ENCODE measurements at regions not wholly inside any gene's neighbourhood (a gene's known extent, or its start where the extent isn't known, plus 50 kb on each side); places are given as distances from the start of the nearest gene placed in this dataset.

DNA sequence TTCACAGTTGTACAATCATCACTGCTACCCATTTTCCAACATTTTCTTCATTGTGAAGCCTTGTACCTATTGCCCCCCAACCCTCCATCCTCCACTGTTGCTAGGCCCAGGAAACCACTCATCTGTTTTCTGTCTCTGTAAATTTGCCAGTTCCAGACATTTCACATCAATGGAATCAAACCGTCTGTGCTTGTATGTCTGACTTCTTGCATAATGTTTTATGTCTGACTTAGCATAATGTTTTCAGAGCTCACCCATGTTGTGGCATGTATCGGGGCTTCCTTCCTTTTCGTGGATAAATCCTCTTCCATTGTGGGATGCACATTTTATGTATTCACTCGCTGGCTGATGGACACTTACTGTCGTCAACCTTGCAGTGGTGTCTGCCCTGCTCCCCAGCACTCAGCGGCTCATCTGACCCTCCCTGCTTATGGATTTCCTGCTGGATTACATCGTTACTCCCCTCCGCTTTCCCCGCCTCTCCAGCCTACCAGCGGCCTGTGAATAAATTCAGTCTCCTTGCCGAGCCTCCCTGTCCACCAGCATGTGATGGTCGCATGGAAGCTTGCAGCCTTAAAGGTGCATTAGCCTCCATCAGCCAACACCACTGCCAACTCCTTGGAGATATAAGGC is 727.6 kb upstream of the TMEM132C start:
- no peak for DNase-seq

DNA sequence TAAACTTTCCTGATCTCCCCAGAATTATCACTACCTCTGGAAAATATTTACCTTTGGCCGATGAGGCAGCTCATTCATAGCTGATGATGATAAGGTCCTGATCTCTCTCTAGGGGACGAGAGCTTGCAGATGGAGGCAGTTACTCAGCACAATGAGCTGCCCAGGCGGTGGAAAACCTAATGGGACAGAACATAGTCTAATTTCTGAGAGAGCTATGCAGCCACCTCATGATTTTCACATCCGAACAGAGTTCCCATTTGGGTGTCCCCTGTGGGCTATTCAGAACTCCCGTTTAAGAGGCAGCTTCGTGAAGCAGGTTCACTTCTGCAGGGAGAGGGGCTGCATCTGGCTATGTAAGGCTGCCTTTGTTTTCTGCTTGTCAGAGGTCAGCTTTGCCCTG is 724.6 kb upstream of the TMEM132C start:
- no peak for DNase-seq

DNA sequence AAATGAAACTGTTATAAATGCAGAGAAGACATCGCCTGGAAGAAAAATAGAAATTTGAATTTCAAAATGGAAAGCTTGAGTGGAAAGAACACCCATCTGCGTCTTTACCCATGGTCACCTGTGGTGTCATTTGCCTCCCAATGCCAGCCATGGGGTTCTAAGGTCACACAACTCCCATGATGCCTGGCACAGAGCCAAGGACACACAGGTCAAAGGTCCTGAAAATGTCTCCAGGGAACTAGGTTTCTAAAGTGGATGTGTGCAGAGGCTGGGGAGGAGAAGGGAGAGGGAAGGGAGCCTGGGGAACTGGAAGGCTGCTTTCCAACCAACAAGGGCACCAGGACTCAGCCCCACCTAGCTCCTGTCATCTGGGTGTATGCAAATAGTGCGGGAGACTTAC is 724.0 kb upstream of the TMEM132C start:
- DNase-seq = no peak

DNA sequence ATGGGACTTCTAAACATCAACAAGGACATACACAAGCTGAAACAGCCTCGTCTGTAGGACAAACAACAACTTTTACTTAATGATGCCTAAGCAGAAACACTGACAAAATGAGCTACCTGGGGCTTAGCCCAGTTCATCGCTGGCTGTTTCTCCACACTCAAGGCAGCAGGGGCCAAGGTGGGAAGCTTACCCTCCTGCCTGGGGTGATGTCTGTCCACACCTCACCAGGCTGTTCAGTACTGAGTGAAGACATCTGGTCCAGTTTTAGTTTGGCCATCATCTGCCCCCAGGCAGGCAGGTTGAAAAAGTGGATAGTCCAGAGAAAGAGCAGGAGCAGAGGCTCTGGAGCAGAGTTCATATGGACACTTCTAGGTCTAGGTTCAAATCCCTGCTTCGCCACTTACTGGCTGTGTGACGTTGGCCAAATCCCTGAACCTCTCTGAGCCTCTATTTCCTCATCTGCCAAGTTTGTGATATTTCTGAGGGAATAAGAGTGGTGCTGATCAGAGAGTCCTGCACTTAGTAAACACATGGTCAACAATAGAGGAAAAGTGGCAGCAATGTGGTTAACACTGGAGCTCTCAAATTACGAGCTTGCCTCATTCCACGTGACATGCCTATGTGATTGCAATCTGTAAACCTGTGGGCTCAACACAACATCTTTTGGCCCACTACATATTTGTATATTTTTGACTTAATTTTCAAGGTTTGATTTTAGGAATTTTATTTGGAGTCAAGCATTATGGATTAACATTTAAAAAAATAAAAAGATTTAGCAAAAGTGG is 720.1 kb upstream of the TMEM132C start:
- DNase-seq = no peak

DNA sequence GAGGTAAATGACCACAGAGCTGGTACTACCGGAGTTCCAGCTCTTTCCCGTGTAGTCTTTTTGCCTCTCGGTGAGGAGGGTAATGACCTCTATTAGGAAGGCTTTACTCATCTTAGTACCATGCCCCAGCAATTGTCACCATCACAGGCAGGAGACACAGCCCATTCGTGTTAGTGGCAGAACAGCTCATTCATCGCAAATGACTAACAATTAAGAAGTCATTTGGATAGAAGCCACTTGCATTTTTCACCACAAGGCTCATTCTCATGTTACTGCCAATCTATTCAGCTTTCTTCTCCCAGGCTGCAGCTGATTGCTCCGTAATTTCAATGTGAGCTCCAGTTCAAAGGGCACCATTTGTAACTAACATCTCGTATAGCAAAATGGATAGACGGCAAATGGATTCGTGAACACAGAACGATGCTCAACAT is 718.8 kb upstream of the TMEM132C start:
- DNase-seq = no peak

DNA sequence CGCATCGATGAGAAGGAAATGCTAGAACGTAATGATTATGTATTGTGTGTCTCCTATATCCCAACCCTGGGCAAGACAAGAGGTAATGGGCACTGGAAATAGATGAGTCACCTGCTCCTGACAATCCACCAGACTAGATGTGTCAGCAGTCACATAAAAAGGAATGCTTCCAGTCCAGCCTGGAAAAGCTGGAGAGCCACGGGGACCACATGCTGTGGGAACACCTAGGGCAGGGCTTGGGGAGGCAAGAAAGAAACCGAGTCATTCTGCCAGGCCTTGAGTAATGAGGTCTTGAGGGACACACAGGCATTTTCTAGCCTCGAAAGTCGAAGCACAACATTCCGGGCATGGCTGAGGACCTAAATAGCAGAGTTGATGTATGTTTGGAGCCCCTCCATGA is 716.7 kb upstream of the TMEM132C start:
- DNase-seq = no peak

DNA sequence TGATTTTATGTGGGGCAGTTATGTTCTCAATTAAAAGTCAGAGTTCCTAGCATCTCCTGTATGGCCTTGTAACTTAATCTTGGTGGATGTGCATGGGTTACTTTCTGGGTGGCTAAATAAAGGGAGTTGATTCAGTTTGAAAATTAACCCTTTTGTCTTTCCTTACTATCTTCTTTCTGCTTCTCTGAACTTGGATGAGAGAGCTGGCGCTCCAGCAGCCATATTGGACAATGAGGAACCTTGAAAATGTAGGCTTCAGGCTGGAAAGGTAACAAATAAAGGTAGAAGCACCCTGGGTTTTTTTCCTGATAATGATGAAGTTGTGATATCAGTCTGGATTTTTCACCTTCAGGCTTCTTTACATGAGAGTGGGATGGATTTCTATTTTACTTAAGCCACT is 714.1 kb upstream of the TMEM132C start:
- DNase-seq = no peak

DNA sequence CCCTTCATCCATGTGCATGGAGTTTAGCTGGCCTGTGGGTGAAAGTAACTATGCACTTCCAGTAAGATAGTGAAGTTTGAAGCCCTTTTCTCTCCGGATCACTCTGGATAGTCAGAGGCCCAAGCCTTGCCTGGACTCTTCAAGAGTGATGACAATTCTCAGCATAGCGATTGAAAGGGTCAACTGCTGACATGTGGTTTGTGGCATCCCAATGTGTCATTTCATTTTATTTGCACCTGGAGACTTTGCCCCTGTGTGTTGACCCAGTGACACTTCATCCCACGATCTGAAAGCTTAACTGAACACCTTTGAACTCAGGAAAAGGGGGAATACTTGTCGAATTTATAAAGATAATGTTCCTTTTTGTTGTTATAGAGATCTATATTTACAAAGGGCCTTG is 711.9 kb upstream of the TMEM132C start:
- DNase-seq = no peak

DNA sequence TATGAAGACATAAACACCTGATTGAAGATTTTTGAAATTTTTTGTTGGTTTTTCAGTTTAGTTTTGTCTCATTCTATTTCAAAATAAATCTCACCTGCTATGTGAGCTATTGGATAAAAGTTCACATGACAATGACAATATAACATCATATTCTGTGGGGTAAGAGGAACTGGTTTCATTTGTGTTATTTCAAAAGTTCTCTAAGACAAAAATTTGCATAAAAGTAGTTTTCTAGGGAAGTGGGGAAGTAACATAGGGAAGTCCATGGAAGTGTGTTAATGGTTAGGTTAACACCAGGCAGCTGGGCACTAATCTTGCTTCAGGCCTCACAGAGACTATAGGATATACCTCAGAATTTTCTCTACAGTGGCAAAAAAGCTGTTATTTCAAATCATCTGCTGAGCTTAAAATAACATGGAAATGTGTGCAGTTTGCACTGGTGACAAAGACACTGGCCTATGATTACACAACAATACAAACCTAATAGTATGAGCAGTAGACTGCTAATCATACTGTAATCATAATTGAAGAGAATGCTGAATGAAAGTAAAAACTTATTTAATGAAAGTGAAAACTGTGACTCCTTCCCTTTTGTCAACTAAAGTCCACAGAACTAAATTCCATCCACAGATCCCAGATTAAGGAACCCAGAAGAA is 710.6 kb upstream of the TMEM132C start:
- DNase-seq = no peak

DNA sequence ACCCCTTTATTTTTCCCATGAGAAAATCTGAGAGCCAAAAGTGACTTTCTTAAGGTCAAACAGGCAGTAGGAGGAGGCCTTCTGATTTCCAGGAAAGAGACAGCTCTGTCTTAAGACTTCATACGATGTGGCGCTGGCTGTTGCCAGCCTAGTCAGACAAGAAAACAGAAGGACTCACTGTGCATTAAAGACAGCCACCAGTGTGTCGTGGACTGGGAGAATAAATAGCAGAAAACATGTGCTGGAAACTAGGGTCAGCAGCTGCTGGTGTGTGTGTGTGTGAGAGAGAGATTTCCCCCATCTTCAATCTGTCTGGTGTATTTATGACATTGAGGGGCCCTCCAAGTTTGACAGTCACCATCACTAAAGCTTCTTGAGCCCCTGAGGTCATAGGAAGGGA is 708.6 kb upstream of the TMEM132C start:
- DNase-seq = no peak

DNA sequence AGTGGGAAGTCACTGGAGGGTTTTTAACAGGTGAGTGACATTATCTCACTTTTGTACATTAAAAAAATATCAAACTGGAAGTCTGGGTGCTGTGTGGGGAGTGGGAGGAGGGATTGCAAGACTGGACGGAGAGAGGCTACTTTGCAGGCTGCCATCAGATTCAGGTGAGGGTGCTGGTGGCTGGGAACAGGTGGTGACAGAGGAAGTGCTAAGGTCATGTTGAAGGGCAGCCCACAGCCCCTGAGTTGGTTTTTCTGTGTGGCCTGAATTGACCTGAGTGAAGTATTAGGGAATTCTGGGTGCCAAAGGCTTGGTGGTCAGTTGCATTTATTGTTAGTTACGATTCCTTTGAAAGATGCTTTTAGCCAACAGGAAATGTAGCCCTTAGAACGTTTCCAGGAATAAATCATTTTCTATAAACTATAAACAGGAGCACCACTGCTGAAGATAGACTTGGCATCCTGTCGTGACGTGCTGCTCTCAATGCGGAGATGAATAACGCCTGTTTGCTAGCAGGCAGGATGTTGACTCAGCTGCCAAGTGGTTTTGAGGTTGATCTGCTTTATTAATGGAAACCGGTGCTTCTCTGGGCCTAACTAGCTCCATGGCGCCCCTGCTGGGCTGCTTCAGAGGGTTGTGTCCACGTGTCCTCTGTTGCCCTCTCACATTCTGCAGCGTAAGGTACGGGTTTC is 707.5 kb upstream of the TMEM132C start:
- peak; percentile 48 for DNase-seq

DNA sequence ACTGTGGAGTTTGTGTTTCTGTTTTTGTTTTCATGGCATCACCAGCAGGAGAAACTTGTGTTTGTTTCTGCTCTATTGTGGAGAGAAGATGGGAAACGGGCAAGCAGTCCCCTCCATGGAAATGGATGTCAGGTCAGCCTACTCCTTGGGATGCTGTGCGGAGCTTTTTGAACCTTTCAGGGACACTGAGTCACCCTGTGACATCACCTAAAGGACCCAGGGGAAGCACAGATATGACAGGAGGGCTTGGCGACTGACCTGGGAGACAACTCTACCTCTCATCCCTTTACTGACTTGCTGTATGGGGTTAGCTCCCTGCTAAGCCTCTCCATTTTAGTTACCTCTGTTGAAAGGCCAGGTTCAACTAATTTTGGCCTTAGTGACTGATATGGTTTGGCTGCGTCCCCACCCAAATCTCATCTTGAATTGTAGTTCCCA is 706.9 kb upstream of the TMEM132C start:
- no peak for DNase-seq

DNA sequence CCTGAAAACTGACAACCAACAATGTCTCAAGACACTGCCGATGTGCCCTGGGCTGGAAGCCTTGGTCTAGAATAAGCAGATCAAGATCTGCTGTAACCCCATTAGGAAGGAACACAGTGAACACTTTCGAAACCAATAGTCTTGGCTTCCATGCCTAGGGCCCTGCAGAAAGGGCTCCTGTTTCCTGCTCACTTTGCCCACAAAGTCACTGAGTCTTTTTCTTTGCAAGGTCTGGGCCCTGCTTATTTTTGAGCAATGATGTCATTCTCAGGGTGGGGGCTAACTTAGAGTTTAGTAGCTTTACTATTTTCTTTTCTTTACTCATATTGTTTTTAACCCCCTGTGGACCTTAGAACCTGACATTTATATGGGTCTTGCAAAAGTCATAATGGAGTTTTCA is 704.2 kb upstream of the TMEM132C start:
- no peak for DNase-seq

DNA sequence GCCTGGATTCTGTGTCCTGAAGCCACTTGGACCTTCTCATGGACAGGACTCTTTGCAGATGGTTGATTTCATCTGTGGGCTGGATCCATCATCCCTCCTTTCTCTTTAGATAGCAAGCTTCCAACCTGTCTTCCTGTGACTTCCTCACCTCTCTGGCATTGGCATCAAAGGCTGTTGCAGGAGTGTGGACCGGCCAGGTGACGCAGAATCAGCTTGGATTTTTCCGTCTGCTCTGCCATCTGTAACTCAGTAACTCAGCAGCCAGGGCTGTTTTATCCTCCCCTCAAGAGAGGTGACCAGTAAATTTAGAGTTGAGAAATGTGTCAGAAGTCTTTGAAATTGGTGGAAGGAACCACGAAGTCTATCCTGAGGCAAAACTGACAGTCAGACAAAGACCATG is 701.7 kb upstream of the TMEM132C start:
- no peak for DNase-seq

DNA sequence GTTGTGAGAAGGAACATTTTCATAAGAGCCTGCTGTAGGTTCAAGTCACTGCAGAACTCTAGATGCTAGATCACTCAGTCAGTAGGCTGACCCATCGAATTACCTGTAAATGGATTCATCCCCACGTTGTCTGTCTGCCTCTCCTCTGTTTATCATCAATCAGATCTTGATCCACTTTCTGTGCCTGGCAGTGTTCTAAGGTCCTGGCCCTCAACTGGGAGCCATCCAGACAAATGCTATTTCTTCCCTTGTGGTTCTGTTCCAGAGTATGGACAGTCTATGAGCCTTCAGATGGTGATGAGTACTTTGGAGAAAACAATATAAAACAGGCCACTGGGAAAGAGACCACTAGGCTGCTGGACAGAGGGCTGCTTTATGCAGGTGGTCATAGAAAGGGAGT is 699.4 kb upstream of the TMEM132C start:
- no peak for DNase-seq

DNA sequence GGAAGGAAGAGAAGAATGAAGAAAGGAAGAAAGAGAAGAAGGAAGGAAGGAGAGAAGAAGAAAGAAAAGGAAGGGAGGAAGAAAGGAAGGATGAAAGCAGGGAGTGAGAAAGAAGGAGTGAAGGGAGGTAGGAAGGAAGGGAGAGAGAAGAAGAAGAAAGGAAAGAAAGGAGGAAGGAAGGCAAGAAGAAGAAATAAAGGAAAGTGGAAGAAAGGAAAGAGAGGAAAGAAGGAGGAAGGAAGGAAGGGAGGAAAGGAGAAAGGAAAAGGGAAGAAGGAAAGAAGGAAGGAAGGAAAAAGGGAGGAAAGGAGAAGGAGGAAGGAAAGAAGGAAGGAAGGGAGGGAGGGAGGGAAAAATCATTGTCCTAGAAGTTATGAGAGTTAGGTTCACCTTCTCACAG is 696.6 kb upstream of the TMEM132C start:
- DNase-seq = no peak

DNA sequence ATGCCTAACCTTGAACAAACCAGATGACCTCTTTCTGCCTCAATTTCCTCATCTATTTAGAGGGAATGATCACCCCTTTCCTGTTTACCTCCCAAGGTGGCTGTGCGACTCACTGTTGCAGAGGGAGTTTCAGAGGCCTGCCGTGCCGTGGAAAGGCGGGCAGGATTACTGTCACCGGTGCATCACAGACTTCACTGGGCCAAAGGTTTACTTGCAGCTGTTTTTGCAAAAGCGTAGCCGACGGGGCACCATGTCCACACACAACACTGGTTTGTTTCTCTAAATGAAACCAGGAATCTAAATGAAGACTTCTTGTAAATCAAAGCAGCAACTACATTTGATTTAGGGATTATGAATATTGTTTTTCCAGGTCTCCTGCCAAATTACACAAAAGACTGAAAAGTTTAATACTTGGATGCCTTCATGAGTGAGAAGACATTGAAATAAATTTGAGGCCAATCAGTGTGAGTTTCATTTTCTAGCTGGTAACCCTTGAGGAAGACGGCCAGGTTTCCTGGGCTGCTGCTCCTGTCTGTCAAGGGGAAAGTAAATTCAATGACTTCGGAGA is 696.1 kb upstream of the TMEM132C start:
- DNase-seq = no peak

DNA sequence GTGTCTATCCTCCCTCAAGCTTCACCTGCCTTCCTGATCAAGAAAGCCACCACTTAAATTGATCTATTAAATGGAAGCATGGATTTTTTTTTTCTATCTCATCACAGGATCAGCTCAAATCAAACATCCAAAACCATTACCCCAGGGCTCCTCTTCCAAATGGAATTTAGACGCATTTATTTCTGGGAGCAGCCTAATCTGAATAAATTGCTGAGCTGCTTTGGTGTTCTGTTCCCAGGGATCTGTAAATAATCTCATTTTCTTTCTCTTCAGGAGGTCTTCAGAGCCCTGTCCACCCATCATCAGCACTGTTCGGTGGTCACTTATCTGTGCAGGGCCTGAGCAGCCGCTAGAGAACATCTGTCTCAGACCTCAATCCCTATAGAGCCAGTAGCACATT is 695.4 kb upstream of the TMEM132C start:
- no peak for DNase-seq

DNA sequence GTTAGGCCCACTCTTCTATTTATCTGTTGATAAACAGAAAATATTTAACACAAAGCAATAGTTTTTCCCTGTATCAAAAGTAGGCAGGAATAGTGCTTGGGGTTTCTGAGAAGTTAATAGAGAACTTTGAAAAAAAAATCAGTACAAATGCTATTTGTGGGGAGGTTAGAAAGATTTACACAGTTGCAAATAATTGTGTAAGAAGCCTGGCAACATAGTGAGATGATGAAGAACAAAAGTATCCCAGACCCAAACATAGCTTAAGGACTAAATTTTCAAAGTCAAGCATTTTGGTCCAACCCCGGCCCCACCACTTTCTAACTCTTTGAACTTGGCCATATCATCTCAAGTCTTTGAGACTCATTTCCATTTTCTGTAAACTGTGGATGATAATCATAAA is 687.5 kb upstream of the TMEM132C start:
- DNase-seq = no peak

DNA sequence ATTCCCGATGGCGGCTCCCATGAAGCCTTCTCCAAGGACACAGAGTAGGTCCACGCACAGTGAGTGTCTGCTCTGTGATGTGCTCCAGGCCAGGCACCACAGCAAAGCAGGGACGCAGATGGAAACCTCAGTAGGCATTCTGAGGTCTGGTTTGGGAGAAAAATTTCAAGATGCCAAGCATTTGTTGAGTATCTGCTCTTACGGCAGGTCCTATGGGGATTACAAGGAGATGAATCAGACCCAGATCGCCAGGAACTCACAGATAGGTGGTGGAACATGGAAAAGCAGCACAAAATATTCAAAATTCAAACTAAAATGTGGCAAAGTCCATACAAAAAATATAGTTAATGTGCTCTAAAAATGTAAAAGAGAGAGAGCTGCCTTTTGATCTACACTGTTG is 684.9 kb upstream of the TMEM132C start:
- no peak for DNase-seq

DNA sequence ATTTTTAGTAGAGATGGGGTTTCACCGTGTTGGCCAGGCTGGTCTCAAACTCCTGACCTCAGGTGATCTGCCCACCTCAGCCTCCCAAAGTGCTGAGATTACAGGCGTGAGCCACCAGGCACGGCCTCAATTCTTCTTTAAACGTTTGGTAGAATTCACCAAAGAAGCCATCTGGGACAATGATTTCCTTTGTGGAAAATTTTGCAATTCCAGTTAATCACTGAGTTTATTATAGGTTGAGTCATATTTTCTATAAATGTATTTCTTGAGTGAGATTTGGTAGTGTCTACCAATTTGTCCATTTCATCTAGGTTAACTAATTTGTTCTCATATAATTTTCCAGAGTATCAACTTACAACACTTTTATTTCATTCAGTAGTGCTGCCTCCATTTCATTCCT is 683.9 kb upstream of the TMEM132C start:
- DNase-seq = no peak

DNA sequence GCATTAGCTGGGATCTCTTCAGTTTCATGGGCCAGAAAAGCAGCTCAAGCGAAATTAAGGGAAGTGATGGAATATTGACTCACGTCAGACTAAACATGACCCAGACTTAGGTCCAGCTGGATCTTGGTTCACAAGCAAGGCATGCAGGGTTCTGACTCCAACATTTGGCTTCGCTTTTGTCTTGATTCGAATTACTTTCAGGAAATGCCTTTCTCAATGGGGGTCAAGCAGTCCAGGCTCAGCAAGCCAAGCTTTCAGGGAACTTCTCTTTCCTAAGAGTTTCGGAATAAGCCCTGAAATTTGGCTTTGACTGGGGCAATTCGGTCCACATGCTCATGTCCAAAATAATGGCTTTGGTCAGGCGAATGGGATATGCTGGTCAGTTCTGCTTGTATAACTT is 678.7 kb upstream of the TMEM132C start:
- no peak for DNase-seq

DNA sequence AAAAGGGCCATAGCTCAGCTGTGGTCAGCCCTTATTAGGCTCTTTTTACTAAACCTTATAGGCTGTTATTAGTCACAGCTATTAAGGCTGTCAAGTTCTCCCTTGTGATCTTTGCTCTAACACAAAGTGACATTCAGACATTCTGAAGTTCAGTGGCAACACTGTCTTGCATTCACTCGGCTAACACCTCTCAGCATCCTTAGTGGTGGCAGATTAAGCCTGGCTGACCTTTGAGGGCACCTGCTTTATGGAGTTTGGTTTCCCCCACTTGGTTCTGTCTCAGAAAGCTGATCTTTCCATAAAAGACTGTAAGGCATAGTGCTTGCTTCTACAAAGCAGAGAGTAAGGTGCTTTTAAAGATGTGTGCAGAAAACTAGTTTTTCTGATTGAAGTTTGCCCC is 677.4 kb upstream of the TMEM132C start:
- no peak for DNase-seq
